ENCODE measurements at regions not wholly inside any gene's neighbourhood (a gene's known extent, or its start where the extent isn't known, plus 50 kb on each side); places are given as distances from the start of the nearest gene placed in this dataset.

DNA sequence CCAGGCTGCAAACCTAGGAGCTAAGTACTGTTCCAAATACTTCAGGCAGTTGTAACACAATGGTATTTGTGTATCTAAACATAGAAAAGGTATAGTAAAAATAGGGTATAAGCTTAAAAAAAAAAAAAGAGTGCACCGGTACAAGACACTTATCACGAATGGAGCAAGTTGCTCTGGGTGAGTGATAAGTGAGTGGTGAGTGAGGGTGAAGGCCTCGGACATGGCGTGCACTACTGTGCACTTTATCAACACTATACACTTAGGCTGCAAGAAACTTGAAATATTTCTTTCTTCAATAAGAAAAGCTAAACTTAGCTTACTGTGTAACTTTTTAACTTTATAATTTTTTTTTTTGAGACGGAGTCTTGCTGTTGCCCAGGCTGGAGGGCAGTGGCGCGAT lies 159.5 kb upstream of the PDE10A start:
- DNase-seq (ENCODE audit: low read depth): no peak

- DNase-seq (ENCODE audit: low read depth): no peak
These were observed 158.7 kb upstream of the PDE10A start for GRCh38 chr6:165821754-165822153.

- no peak for DNase-seq (ENCODE audit: low read depth)
These were observed 157.9 kb upstream of the PDE10A start for GRCh38 chr6:165820934-165821333.

GRCh38 chr6:165820407-165820806 lies 157.4 kb upstream of the PDE10A start:
- no peak for DNase-seq (ENCODE audit: low read depth)

- DNase-seq (ENCODE audit: low read depth): no peak
These were observed 156.4 kb upstream of the PDE10A start for GRCh38 chr6:165819394-165819793.

DNA sequence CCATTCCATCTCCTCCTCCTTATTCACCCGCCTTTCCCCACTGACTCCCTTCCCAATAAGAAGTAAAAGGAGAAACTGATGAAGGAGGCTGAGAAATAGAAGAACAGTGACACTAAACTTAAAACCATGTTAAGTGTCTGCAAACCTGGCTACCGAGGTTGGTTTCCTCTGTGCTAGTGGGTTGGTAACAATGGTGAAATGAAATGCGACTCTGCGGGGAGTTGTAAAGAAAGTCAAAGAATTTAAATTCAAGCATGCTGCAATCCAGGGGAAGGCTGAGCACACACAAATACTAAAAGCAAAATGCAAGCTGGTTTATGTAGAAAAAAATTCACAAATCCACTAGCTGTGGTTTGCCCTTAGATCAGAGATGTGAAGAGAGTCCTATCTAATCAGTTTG lies 155.2 kb upstream of the PDE10A start:
- no peak for DNase-seq (ENCODE audit: low read depth)

DNA sequence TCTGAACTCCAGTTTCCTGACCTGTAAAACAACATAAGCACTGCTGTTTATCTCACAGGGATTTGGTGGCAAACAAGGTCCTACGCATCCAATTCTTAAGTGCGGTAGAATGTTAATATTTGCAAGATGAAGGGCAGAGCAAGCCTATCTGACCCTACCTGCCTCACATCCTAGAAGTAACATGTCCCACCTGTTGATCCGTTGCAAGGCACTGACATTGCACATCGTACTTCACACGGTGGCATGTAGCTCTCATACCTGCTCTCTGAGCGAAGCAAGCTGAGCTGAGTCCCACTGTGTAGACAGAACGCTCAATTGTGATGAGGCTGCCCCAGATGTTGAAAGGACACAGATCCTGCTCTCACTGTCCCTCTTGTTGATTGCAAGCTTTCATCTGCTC lies 154.7 kb upstream of the PDE10A start:
- DNase-seq (ENCODE audit: low read depth): no peak

DNA sequence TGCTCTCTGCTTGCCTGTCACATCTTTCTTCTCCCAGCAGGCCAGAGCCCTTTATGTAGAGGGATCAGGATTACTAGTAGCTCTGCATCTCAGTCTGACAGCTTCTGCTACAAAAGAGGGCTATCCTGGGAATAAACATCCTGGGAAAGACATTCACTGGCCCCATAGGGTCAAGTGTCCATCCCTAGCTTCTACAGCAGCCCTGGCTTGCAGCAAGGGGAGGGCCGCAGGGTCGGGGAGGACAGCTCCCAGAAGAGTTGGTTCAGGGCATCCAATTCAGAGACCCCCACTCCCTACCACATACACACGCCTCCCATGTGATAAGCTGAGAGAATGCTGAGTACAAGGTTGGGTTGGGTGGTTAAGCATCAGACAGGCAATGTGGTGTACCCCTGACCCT lies 154.1 kb upstream of the PDE10A start:
- DNase-seq (ENCODE audit: low read depth): no peak

- DNase-seq (ENCODE audit: low read depth): no peak
These were observed 151.6 kb upstream of the PDE10A start for GRCh38 chr6:165814679-165815078.

GRCh38 chr6:165811512-165811911 lies 148.5 kb upstream of the PDE10A start:
- no peak for DNase-seq (ENCODE audit: low read depth)

- DNase-seq (ENCODE audit: low read depth): no peak
These were observed 145.0 kb upstream of the PDE10A start for GRCh38 chr6:165808021-165808420.

- no peak for DNase-seq (ENCODE audit: low read depth)
These were observed 144.4 kb upstream of the PDE10A start for GRCh38 chr6:165807249-165807960.

DNA sequence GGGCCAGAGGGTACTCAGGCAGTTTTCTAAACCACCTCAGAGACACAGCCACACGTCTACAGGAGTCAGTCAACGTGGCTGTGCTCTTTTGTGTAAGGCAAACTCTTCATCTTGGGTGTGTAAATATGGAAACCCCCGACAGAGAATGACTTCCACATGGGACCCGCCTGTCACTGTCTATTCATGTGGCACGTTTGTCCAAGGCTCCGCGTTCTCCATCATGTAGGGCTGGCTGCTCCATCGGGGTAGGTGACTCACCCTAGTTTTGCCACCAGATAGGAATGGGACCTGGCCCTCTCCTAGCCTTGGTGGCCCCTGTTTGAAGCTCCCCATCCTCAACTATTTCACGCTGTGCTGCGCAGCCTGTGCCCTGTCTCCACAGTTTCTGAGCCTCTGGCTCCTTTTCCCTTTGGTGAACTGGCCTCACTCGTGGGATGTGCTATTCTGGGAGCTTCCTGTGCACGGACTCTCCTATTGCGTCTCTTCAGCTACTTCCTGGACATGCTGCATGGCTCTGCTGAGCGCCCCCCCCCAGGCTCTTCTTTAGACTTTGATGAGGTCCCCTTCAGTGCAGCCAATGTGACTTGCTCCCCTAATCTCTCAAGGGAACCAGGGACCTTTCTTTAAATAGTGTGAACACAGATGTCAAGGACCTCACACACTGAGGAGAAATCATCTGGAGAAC lies 143.2 kb upstream of the PDE10A start:
- DNase-seq (ENCODE audit: low read depth): no peak

DNA sequence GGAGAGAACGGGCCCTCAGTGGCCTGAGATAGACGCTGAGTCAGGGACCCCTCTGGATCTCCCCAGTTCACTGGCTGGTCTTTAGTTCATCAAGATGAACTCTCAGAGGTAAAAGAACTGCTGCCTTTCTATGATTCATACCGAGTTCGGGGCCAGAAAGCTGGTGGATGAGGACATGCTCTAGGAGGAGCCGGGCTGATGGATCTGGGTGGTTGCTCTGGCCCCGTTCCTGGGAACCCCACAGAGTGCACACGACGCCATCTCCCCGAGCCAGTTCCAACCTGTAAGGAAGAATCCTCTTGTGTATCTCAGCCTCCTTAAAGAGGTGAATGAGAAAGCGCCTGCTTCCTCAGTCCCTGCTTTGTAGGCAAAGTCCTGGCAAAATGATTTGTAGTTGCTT lies 142.6 kb upstream of the PDE10A start:
- DNase-seq (ENCODE audit: low read depth): no peak

DNA sequence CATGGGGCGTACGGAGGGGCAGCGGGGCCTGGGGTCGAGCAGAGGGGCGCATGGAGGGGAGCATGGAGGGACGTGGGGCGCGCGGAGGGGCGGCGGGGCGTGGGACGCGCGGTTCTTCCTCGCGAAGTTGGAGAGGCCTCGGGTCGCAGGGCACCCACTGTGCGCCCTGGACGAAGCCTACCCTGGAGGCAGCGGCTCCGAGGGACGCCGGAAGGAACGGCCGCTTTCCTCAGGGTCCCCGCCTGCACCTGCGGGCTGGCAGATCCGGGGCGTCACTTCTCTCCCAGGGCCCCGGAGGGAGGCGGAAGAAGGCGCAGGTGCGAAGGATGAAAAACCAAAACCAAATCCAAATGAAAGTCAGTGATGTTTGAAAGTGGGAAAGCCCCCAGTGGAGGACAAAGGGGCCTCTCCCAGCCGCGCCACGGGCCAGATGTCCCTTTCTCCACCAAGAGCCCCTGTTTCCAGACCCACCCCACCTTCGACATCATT lies 142.1 kb upstream of the PDE10A start:
- no peak for DNase-seq (ENCODE audit: low read depth)

DNA sequence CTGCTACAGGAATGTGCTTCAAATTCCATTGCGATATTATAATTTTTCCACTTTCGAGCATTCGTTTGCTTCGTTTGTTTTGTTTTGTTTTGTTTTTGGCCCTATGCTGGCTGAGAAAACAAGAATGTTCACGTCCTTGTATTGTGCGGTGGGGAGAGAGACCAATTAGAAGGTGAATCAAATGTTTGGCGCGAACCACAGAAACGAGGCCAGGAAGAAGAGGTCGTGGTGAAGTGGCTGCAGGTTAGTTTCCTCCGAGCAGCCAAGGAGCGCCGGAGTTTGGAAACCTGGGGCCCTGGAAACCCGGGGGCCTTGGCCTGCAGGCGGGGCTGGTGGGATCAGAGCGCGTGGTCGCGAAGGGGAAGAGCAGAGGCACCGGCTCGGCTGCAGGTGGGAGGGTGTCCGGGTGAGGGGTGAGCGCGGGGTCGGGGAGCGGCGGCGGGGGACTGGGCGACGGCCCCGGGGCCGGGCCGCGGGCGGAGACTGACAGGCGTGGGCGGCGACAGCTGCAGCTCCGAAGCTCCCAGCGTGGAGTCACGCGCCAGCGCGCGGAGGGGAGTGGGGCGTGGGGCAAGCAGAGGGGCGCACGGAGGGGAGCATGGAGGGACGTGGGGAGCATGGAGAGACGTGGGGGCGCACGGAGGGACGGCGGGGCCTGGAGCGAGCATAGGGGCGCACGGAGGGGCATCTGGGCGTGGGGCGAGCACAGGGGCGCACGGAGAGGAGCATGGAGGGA lies 141.5 kb upstream of the PDE10A start:
- no peak for DNase-seq (ENCODE audit: low read depth)

DNA sequence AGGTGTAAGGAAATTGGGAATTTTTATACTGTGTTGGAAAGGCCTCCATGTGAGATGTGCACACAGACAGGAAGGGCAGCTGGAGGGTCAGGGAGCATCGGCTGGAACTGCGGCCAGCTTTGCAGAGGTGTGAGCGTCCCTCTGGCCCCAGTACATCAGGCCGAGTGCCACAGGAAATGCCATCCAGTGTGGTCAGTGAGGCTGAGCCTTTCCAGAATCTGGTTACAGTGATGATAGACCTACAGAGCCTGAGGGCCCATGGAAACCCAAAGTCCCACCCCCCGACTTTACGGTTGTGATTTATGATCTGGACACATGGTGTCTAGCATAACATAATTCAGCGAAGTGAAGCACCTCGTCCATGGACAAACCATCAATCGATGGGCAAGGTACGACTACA lies 137.3 kb upstream of the PDE10A start:
- DNase-seq (ENCODE audit: low read depth): no peak

- no peak for DNase-seq (ENCODE audit: low read depth)
These were observed 136.5 kb upstream of the PDE10A start for GRCh38 chr6:165799391-165800153.

GRCh38 chr6:165798991-165799390 lies 135.9 kb upstream of the PDE10A start:
- DNase-seq (ENCODE audit: low read depth): no peak

- DNase-seq (ENCODE audit: low read depth): no peak
These were observed 131.1 kb upstream of the PDE10A start for GRCh38 chr6:165794179-165794601.

DNA sequence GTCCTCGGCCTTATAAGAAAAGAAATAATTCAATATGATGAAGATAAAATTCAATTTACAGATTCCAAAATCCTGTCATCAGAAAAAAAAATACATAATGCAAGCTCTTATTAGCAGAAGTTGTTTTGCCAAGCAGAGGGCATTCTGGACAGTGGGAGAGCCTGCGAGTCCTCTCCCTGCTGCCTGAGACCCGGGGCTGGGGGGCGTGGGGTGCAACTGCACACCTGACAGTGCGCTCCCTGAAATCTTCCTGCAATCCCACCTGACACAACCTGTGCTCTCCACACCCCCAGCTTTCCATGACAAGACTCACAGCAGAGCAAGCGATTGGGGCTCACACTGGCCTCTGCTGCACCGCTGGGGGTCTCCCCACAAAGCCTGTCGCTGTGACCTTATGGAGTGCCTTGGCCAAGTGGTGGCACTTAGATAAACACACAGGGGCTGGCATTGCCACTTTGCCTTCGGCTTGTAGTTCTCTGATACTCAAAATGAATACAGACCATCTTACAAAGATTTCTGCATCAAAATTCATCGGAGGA lies 130.3 kb upstream of the PDE10A start:
- no peak for DNase-seq (ENCODE audit: low read depth)

- DNase-seq (ENCODE audit: low read depth): no peak
These were observed 128.9 kb upstream of the PDE10A start for GRCh38 chr6:165791876-165792437.
